ENCODE measurements at regions not wholly inside any gene's neighbourhood (a gene's known extent, or its start where the extent isn't known, plus 50 kb on each side); places are given as distances from the start of the nearest gene placed in this dataset.

DNA sequence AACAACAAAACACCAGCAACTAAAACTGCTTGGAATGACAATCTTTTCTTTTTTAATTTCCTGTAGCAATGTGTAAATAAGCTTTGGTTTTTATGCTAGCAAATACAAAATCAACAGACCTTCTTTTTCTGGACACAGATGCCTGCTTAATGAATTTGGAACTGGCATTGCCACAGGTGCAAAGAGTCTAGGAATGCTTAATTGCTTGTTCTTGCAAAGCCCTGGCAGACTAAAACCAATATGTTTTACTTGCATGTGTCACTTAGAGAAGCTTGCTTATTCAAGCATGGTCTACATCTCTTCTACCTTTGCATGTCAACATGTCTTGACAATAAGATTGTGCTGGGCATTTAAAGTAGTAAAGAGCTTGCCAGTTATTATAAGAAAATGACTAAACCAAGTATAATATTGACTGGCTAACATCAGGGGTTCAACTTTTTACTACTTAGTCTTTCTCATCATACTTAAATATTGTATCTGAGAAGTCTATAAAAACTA, 656.7 kb upstream of the NDST4 start:
- DNase-seq (ENCODE audit: low read depth), result no peak

DNA sequence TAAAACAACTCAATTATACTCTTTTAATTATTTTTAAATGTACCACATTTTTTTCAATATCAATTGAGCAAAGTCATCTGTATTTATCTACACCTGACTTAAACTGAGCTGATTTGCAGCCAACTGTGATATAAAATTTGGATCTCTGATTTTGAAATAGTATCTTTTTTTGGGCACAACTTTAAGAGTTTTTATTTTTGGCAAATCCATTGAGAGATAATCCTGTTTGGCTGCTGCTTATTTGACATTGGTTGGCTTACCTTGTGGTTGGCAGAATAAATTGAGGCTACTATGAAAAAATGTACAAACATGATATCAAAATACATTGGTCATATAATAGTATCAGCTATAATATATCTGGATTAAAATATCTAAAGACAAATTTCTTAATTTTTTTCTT, 656.0 kb upstream of the NDST4 start:
- no peak for DNase-seq (ENCODE audit: low read depth)

DNA sequence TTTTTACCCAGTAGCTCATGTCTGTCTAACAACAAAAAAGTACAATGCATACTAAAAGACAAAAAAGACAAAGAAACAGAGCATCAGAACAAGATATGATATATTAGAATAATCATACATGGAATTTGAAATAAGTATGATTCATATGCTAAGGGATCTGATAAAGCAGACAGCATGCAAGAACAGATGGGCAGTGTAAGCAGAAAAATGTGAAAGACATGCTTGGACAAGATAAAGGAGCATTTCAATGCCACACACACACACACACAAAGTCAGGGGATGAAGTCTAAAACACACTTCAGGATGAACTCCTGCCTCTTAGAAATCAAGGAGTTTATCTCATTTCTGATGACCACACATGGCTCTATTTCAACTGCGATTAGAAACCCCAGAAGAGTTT, 649.6 kb upstream of the NDST4 start:
- no peak for DNase-seq (ENCODE audit: low read depth)

DNA sequence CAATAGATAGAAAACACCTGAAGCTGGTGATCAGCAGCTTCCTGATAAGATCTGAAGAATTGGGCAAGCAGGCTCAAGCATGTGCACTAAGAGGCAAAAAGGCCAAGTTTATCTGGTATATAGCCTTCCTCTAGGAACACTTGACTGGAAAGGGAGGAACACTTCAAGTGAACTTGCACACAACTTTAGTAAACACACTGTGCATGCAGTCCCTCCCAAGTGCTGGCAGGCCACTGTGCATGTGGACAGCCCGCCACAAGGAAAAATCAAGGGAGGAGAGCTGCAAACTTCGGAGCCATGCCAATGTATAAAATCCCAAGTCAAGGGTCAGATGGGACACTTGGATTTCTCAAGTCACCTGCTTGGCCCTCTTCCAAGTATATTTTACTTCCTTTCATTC, 645.8 kb upstream of the NDST4 start:
- DNase-seq (ENCODE audit: low read depth), result no peak

DNA sequence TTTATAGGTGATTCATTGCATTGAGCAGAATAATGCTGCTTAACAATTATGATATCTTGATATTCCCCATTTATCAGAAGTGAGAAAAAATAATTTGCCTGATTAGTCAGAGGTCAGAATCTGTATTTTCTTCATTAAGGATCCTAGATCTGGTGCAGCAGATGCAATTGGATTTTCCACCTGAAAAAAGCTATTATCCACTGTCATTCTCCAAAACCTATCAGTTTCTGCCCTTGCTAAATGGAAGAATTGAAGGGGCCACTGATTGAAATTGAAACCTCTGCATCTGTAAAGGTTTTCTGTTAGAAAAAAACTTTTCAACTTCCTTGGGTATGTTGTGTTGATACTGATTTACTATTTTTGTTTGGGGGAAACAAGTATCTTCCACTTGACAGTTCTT, 636.0 kb upstream of the NDST4 start:
- DNase-seq (ENCODE audit: low read depth), result no peak

DNA sequence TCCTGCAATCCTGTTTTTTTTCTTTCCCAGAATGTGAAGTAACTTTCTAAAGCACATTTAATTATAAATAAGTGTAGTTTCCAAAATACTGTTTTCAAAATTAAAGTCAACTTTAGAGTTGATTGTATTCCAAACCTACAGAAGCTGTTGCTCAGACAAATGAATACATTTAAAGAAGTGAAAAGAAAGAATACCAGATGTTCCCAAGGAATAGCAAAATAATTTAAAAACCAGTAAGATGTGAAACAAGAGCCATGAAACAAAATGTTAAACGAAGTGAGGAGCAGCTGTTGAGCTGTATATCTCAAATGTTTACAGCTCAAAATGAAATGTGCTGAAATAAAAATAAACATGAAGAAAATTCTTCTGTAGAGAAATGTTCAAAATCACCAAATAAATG, 627.4 kb upstream of the NDST4 start:
- no peak for DNase-seq (ENCODE audit: low read depth)

DNA sequence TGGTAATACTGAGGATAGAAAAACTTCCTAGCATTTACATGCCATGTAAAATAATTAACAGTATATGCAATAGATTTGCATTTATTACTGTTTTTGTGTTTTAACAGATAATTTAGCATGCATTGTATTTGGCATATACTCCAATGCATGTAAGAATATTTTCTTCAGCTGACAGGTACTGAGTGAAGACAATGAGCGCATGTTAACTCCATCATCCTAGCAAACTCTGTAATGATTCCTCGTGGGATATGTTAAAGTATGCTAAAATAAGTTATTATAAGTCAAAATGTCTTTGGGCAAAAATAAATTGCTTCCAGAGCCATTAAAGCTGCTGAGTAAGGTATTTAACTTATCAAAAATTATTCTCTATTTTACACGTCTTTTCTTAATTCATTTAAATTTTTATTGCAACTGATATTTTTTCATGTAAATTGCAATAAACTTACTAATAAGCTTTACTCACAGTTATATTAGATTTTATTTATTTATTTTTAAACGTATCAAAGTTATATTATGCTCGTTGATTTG, 616.4 kb upstream of the NDST4 start:
- DNase-seq (ENCODE audit: low read depth), result no peak

DNA sequence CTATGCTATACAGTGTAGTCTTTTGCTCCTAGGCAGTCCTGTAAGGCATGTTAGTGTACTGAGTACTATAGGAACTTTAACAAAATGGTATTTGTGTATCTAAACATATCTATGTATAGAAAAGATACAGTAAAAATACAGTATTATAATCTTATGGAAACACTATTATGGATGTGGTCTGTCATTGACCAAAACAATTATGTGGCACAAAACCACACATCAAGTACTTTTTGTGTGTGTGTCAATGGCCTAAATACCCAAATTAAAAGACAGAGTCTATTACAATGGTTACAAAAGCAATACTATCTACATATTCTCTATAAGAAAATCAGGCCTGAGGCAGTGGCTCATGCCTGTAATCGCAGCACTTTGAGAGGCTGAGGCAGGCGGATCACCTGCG, 610.2 kb upstream of the NDST4 start:
- no peak for DNase-seq (ENCODE audit: low read depth)

DNA sequence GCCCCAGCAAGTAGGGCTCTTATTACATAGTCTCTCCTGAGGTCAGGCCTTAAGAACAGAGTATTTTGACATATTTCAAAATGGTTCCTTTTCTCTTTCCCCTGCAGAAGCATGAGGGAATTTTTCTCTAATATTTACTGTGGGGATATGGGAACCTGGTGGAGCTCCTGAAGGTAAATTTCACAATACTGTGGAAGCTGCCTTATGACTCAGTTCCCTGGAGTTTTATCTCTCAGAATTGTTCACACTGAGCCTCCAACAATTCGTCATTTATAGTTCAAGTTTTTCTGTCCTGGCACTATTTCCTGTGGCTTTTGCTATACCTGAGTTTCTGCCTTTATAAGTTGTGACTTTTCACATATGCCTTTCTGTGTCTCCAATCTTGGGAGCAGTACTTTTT, 607.2 kb upstream of the NDST4 start:
- DNase-seq (ENCODE audit: low read depth), result no peak

DNA sequence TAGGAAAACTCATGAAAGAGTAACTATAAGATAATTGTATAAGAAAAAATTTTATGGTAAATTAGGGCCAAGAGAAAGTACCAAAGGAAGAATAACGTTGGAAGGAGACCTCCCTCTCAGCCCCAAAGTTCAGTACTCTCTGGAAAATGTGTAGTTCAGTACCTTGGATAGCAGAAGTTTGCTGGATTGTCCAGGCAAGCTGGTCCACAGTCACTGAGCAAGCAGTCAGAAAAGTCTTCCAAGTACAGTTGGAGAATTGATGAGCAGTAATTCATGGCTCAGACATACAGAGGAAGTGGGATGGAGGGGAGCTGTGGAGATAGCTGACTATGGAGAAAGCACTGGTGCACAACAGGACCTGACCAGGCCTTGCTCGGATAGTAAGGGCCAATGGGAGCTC, 598.2 kb upstream of the NDST4 start:
- no peak for DNase-seq (ENCODE audit: low read depth)

DNA sequence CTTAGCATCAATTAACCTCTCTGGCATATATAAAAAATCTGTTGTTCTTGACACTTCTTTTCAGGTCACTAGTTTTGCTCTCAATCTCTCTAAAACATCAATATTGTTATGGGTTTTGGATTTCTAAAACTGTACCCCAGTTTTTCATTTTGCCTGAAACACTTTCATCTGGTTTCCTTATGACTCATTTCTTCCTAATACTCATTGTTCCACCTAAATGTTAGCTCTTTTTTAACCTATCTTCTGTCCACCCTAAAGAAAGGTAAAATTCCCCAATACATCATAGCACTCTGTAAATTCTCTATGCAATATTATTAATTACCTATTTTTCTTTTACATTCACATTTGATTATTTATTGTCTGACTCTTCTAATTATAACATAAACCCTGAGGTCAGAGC, 575.5 kb upstream of the NDST4 start:
- DNase-seq (ENCODE audit: low read depth), result no peak

DNA sequence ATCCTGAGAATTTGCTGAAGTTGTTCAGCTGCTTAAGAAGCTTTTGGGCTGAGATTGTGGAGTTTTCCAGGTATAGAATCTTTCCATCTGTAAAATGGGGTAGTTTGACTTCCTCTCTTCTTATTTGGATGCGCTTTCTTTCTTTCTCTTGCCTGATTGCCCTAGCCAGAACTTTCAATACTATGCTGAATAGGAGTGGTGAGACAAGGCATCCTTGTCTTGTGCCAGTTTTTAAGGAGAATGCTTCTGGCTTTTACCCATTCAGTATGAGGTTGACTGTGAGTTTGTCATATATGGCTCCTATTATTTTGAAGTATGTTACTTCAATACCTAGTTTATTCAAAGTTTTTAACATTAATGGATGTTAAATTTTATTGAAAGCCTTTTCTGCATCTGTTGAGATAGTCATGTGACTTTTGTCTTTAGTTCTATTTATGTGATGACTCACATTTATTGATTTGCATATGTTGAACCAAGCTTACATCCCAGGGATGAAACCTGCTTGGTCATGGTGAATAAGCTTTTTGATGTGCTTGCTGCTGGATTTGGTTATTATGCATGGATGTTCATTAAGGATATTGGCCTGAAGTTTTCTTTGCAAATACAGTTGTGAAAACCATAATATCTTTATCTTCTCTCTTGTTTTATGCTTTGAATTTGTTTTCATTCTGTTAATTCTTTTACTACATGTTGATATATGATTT, 573.8 kb upstream of the NDST4 start:
- no peak for DNase-seq (ENCODE audit: low read depth)

DNA sequence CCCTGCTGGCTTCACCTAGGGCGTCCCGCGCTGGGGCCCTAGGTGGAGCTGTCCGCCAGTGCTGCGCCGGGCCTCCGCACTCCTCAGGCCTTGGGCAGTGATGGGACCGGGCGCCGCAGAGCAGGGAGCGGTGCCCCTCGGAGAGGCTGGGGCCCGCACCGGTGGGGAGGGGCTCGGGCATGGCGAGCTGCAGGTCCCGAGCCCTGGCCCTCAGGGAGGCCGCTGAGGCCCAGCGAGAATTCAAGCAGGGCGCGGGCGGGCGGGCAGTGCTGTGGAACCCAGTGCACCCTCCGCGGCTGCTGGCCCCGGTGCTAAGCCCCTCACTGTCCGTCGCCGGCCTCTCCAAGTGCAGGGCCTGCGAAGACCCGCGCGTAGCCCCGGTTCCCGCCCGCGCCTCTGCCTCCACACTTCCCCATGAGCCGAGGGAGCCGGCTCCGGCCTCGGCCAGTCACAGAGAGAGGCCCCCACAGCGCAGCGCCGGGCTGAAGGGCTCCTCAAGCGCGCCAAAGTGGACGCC, 565.1 kb upstream of the NDST4 start:
- DNase-seq (ENCODE audit: low read depth), result no peak

DNA sequence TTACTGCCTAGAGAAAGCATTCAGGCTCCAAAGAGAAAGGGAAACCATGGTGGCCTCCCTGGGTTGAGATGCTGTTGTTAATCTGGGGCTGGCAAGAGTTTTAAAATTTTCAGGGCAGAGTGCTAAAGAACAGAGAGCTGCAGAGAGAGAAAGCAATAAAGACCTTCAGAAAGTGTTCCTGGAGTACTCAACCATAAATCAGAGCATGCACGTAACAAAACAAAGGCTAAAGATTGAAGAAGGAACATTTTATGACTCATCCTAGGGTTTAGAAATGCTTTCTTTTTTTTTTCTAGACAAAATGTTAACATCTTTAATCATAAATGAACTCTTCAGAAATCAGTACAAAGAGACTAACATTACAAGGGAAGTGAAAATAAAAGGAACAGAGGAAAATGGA, 562.3 kb upstream of the NDST4 start:
- DNase-seq (ENCODE audit: low read depth), result no peak

DNA sequence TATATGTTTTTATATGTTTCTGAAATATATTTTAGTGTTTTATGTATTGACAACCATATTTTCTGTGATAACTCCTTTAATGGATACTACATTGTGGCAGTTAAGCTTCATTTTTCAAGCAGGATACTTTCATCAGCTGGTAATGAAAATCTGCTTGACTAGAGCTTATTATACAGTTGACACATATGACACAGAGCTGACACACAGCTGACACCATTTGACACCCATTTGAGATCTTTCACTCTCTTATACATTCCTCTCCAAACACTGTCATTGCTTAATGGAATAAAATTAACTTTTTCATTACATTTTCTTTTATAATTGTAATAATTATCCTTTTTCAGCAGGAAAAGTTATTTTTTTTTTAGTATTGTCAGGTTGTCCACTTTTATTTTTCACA, 561.1 kb upstream of the NDST4 start:
- no peak for DNase-seq (ENCODE audit: low read depth)

DNA sequence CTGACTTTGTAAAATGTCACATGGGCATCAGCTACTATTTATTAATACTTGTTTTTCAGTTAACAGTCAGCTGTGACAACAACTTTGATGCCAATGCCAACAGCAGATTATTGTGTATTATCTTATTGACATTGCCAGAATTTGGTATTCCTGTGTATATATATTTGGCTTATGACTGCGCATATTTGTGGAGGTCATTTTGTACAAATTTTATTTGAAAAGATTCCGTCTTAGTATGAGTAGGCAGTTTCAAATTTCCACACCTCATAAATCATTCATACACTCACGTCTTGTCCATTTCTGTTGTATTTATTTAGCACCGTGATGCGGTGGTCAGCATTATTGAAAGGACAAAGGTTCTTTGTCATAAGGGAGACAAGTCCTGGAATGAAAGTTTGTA, 558.2 kb upstream of the NDST4 start:
- no peak for DNase-seq (ENCODE audit: low read depth)

DNA sequence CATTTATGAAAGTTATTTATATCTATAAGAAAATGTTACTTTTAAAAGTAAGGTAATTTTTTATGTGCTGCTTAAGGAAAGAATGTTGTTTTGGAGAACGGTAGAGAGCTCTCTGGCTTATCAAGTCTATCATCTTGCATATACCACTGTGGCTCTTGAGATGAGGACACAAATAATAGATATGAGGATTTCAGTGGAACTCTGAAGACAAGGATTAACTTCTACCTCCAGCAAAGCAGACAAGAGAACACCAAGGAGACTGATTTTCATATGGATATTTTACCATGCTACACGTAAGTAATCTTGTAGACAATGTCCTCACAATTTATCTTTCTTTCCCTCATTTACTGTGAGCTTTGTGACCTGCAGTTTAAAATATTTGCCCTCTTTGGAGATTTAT, 557.5 kb upstream of the NDST4 start:
- DNase-seq (ENCODE audit: low read depth), result no peak

DNA sequence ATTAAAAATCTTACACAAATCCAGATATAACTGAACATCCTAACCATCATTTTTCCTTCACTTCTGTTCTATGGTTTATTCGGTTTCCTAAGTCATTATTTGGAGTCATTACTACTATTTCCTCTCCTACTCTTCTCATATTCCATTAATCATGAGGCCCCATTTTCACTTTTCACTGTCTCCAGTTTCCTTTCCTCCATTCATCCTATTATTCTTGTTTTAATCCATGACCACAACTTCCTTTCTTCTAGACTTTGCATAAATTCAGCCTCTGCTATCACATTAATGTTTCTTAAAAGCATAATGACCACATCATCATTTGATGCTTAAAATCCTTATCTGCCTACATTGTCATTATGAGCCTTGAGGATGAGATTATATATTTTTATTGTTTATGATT, 555.0 kb upstream of the NDST4 start:
- no peak for DNase-seq (ENCODE audit: low read depth)

DNA sequence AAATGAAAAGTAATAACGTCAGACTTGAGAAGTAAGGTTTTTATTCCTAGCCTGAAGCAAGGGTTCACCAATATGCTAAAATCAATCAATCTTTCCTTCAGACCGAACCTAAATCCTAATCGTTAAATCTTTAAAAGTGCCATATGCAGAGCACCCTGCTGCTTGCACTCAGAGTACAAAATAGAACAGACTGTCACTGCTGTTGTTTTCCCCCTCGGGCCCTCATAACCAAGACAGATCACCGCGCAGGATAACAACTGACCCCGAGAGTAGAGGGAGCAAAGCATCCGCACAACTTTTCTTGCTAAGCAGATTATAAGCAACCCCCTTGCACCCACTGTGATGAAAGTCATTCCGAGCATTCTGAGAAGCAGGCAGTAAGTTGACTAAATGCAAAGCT, 550.9 kb upstream of the NDST4 start:
- DNase-seq (ENCODE audit: low read depth), result no peak

DNA sequence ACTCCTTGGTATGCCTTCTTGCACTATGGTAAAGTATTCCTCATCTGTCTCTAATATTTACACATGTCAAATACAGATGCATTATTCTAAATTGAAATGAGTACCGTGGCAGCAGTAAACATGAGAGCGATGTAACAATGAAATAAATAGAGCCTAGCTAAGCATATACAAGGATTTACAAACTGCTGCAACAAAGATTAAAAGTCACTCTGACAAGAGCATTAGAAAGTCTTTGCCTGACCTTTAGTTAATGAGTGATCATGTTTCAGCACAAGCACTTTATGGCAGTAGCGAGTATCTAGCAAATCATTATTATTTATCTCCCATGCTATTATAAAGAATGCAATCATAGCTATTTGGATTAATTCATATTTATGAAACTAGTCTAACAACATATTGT, 547.0 kb upstream of the NDST4 start:
- DNase-seq (ENCODE audit: low read depth), result no peak

DNA sequence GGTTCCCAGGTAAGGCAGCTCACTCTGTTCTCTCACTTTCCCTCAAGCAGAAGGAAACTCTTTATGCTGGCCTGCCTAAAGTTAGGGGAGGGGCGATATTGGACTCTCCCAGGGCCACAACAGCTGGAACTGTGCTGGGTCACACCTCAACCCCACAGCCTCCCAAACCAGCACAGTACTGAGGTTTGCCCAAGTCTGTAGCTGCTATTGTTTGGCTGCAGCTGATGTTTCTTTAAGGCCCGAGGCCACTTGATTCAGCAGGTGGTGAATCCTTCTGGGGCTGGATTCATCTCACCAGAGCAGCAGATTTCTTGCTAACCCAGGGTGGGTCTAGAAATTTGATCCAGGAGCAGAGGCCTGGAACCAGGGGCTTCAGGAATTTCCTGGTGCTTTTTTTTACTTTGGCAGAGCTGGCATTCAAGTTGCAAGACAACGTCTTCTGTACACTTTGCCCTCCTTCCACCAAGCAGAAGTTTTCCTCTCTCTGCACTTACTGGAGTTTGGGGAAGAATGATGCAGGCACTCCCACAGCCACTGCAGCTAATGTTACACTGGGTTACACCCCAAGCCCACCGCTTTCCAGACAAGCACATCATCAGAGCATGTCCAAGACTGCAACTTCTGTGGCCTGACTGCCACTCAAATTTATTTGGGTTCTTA, 544.7 kb upstream of the NDST4 start:
- no peak for DNase-seq (ENCODE audit: low read depth)

DNA sequence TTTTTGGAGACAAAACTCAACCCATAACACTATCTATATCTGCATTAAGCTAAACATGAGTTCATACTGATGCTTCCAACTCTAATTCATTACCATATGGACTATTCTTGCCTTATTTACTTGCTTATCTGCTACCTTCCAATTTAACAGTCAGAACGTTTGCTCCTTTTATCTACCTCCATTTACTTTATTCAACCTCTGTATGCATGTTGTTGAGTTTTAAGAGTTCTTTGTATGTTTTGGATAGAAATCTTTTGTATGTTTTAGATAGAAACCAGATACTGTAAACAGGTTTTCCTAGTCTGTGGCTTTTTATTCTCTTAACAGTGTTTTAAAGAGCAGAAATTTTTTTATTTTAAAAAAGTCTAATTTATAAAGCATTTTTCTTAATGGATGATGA, 542.2 kb upstream of the NDST4 start:
- DNase-seq (ENCODE audit: low read depth), result no peak

DNA sequence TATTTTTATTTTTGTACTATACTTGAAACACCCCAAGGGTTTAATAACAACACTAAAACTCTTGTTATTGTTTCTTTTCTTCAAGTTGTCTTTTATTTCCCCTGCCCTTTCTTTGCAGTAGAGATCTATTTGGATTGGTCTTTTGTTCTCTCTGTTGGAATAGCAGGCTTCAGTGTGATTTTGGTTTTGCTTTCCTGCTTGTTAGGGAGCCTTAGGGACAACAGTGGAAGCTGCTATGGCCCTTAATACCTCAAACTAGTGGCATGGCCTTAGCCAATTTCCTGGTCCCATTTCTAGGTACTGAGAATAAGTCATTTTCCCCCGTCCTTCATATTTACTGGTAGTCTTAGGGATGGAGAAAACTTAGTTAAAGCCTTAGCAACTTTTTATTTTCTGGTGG, 535.4 kb upstream of the NDST4 start:
- DNase-seq (ENCODE audit: low read depth), result no peak

DNA sequence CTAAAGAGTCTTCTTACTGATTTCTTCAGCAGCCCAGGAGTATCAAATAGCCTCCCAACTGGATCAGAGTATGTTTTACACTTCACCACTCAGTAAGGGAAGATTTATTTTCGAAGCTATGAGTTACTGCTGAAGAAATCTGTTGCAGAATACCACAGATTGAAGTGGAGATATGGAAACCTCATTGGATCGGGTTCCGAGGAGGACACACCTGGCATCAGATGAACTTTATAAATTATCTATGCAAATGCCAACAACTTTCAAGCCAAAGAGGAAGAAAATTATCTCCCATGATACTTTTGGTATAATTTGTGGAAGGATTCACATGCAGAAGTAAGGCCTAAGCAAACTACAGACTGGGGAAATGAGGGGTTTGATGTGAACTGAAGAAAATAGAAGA, 515.9 kb upstream of the NDST4 start:
- DNase-seq (ENCODE audit: low read depth), result no peak
